ENCODE measurements at regions not wholly inside any gene's neighbourhood (a gene's known extent, or its start where the extent isn't known, plus 50 kb on each side); places are given as distances from the start of the nearest gene placed in this dataset.
"Not testable (repeated sequence)": the region's sequence is repeated elsewhere in the genome, so short reads cannot be mapped to it uniquely, and the experiment has no call there.

DNA sequence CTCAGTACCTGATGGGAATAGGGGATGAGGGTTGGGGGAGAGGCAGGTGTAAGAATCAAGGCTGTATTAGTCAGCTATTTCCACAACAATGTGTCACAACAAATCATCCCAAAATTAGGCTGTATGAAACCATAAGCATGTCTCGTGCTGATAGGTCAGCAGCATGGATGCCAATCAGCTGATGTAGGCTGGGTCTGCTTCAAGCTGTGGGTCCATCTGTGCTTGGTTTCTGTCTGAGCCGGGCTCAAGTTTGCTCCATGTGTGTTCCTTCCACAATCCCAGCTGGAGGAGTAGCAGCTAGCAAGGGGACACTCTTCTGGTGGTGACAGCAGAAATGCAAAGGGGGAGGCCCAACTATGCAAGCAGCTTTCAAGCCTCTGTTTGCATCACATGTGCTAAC is 97.9 kb upstream of the ZNF746 start:
- Histone ChIP-seq H3K27ac (ENCODE audit: low read depth, low read length) (no peak overlapping the region), H3K36me3 (ENCODE audit: control insufficient read depth in 1 of 2, insufficient read depth in 2 of 2, low read length in 2 of 2) (peaks cover 13 to 50% of the 10 kb centered on the region in 2 donors), H3K27me3 (ENCODE audit: control insufficient read depth in 1 of 2, insufficient read depth in 2 of 2, low read length in 2 of 2) (no peaks in the 10 kb centered on the region), H3K4me3 (ENCODE audit: low read depth in 1 of 2, low read length in 2 of 2) (no peak overlapping the region), H3K4me1 (ENCODE audit: control insufficient read depth in 1 of 2, insufficient read depth in 2 of 2, low read length in 2 of 2) (no peaks in the 10 kb centered on the region), H3K9ac (ENCODE audit: low read depth in 1 of 2, low read length in 2 of 2) (no peak overlapping the region), H3K9me3 (ENCODE audit: control insufficient read depth in 1 of 2, low read length in 2 of 2) (no peaks in the 10 kb centered on the region)

DNA sequence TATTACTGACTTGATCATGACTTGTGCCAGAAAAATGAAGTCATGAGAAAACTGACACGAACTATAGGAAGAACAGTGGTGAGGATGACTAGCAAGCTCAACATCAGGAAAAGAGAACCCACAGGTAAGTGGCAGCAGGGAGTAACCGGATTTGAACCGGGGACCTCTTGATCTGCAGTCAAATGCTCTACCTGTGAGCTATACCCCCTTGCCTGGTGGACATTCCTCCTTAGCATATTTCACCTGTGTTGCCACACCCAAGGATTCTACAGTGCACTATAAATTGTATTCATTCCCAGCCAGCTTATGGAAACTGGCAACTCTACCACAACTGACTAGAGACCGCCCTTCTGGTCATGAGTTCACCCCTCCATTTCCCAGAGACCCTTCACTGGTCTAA is 97.5 kb upstream of the ZNF746 start:
- Histone ChIP-seq H3K9me3 (ENCODE audit: control insufficient read depth in 1 of 2, low read length in 2 of 2) (no peaks in the 10 kb centered on the region), H3K9ac (ENCODE audit: low read depth in 1 of 2, low read length in 2 of 2) (no peak overlapping the region), H3K36me3 (ENCODE audit: control insufficient read depth in 1 of 2, insufficient read depth in 2 of 2, low read length in 2 of 2) (peaks cover 13 to 53% of the 10 kb centered on the region in 2 donors), H3K4me1 (ENCODE audit: control insufficient read depth in 1 of 2, insufficient read depth in 2 of 2, low read length in 2 of 2) (no peaks in the 10 kb centered on the region), H3K27me3 (ENCODE audit: control insufficient read depth in 1 of 2, insufficient read depth in 2 of 2, low read length in 2 of 2) (no peaks in the 10 kb centered on the region), H3K4me3 (ENCODE audit: low read depth in 1 of 2, low read length in 2 of 2) (no peak overlapping the region), H3K27ac (ENCODE audit: low read depth, low read length) (no peak overlapping the region)

DNA sequence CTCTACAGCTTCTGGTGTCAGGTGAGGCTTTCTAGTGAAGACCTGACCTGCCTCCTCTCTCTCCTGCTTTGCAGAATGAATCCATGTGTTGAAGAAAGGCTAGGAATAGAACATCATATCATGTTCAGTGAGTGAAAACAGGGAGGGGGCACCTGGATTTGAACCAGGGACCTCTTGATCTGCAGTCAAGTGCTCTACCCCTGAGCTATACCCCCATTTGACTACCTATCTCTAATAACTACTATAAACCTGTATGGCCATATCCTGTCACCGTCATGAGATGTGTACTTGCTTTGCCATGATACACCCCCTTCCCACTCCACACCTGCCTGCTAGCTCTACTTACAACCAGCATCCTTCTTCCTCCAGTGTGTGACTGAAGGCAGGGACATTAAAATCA is 91.3 kb upstream of the ZNF746 start:
- H3K9ac ChIP-seq (ENCODE audit: low read depth in 1 of 2, low read length in 2 of 2): no peak overlapping the region
- H3K27ac ChIP-seq (ENCODE audit: low read depth, low read length): no peak overlapping the region
- no peaks in the 10 kb centered on the region for H3K27me3 ChIP-seq (ENCODE audit: control insufficient read depth in 1 of 2, insufficient read depth in 2 of 2, low read length in 2 of 2)
- no peaks in the 10 kb centered on the region for H3K4me1 ChIP-seq (ENCODE audit: control insufficient read depth in 1 of 2, insufficient read depth in 2 of 2, low read length in 2 of 2)
- H3K36me3 ChIP-seq (ENCODE audit: control insufficient read depth in 1 of 2, insufficient read depth in 2 of 2, low read length in 2 of 2): peaks cover 15 to 80% of the 10 kb centered on the region in 2 donors
- H3K4me3 ChIP-seq (ENCODE audit: low read depth in 1 of 2, low read length in 2 of 2): no peak overlapping the region
- peaks cover 0 to 9% of the 10 kb centered on the region in 2 donors for H3K9me3 ChIP-seq (ENCODE audit: control insufficient read depth in 1 of 2, low read length in 2 of 2)

DNA sequence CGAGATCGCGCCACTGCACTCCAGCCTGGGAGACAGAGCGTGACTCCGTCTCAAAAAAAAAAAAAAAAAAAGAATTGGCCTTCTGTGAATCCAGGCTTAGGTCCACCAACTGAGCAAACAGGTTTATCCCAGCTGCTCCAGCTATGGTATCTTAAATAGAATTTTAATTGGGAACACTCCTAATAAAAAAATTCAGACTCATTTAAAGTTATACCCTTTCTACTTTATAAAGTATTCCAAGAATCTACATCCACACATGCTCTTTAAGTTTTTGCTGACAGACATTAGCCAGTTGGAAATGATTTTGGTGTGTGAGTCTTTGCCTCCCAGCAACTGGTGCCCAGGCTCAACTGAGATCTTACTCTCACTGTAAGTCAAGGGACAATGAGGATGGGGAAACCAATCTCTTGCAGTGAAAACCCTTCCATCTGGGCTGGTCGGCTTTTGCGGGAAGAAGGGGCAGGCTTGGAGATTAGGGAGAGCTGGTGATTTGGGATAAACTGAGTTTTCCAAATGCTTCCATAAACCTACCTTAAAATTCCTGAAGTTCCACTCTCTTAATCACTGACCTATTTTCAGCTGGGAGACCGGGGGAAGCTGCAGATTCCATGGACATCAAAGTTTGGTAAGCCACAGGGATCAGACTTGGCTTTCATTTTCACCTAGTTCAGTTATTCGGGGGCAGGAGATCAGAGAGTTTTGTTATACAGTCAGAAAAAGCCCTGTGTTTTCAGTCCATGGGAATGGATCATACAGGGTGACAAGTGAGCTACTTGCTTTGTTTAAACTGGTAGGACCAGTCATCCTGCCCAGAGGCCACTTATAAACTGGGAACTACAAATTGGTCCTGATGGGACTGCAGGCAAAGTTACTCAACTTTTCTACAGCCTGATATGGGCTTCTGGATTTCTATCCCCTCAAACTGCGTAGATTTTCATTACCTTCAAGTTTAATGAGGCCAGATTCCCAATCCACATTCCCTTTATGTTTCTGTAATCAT is 89.3 kb upstream of the ZNF746 start:
- H3K27ac ChIP-seq (ENCODE audit: low read depth, low read length): no peak overlapping the region
- no peak overlapping the region for H3K9ac ChIP-seq (ENCODE audit: low read depth in 1 of 2, low read length in 2 of 2)
- H3K9me3 ChIP-seq (ENCODE audit: control insufficient read depth in 1 of 2, low read length in 2 of 2): peaks cover 3 to 10% of the 10 kb centered on the region in 2 donors
- peaks cover 20 to 80% of the 10 kb centered on the region in 2 donors for H3K36me3 ChIP-seq (ENCODE audit: control insufficient read depth in 1 of 2, insufficient read depth in 2 of 2, low read length in 2 of 2)
- no peak overlapping the region for H3K4me3 ChIP-seq (ENCODE audit: low read depth in 1 of 2, low read length in 2 of 2)
- no peaks in the 10 kb centered on the region for H3K4me1 ChIP-seq (ENCODE audit: control insufficient read depth in 1 of 2, insufficient read depth in 2 of 2, low read length in 2 of 2)
- no peaks in the 10 kb centered on the region for H3K27me3 ChIP-seq (ENCODE audit: control insufficient read depth in 1 of 2, insufficient read depth in 2 of 2, low read length in 2 of 2)

DNA sequence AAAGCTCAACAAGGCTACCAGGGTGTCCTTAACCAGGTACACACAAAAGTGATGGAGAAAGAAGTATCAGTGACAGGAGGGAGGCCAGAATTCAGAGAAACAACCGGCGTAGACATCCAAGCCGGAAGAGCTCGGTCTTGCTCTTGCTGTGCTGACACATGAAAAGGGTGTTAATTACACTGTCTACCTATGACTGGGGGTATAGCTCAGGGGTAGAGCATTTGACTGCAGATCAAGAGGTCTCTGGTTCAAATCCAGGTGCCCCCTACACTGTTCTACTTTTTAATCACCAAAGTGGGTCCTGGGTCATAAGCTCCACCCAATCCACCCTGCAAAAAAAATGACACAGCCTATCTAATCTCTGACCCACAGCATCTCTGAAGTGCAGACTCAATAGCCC is 86.9 kb upstream of the ZNF746 start:
- Histone ChIP-seq H3K4me3 (ENCODE audit: low read depth in 1 of 2, low read length in 2 of 2) (no peak overlapping the region), H3K27ac (ENCODE audit: low read depth, low read length) (no peak overlapping the region), H3K9ac (ENCODE audit: low read depth in 1 of 2, low read length in 2 of 2) (no peak overlapping the region), H3K4me1 (ENCODE audit: control insufficient read depth in 1 of 2, insufficient read depth in 2 of 2, low read length in 2 of 2) (no peaks in the 10 kb centered on the region), H3K36me3 (ENCODE audit: control insufficient read depth in 1 of 2, insufficient read depth in 2 of 2, low read length in 2 of 2) (peaks cover 30 to 72% of the 10 kb centered on the region in 2 donors), H3K9me3 (ENCODE audit: control insufficient read depth in 1 of 2, low read length in 2 of 2) (peaks cover 14 to 25% of the 10 kb centered on the region in 2 donors), H3K27me3 (ENCODE audit: control insufficient read depth in 1 of 2, insufficient read depth in 2 of 2, low read length in 2 of 2) (no peaks in the 10 kb centered on the region)

DNA sequence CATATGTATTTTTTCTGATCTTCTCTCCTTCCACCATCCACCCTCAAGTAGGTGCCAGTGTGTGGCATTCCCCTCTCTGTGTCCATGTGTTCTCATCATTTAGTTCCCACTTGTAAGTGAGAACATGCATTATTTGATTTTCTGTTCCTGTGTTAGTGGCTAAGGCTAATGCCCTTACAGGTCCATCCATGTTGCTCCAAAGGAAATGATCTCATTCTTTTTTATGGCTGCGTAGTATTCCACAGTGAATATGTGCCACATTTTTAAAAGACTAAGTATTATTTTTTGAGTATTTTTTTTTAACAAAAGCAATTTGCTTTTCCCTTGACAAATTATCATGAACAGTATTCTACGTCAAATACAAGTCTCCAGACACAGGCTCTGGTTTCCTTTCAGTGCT is 86.4 kb upstream of the ZNF746 start:
- Histone ChIP-seq H3K36me3 (ENCODE audit: control insufficient read depth in 1 of 2, insufficient read depth in 2 of 2, low read length in 2 of 2) (peaks cover 26 to 67% of the 10 kb centered on the region in 2 donors), H3K9ac (ENCODE audit: low read depth in 1 of 2, low read length in 2 of 2) (no peak overlapping the region)

DNA sequence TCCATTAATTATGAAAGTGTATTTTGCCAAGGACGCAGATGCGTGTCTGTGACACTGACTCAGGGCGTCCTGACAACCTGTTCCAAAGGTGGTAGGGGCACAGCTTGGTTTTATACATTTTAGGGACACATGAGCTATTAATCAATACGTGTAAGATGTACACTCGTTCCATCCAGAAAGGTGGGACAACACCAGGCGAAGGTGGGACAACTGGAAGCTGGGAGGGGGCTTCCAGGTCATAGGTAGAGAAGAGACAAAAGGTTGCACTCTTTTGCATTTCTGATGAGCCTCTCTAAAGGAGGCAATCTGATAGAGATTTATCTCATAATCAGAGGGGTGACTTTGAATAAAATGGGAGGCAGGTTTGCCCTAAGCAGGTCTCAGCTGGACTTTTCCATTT is 82.7 kb upstream of the ZNF746 start:
- Histone ChIP-seq H3K4me1 (ENCODE audit: control insufficient read depth in 1 of 2, insufficient read depth in 2 of 2, low read length in 2 of 2) (no peaks in the 10 kb centered on the region), H3K9me3 (ENCODE audit: control insufficient read depth in 1 of 2, low read length in 2 of 2) (peaks cover 14 to 27% of the 10 kb centered on the region in 2 donors), H3K9ac (ENCODE audit: low read depth in 1 of 2, low read length in 2 of 2) (no peak overlapping the region), H3K27me3 (ENCODE audit: control insufficient read depth in 1 of 2, insufficient read depth in 2 of 2, low read length in 2 of 2) (no peaks in the 10 kb centered on the region), H3K27ac (ENCODE audit: low read depth, low read length) (no peak overlapping the region), H3K36me3 (ENCODE audit: control insufficient read depth in 1 of 2, insufficient read depth in 2 of 2, low read length in 2 of 2) (peaks cover 19 to 36% of the 10 kb centered on the region in 2 donors), H3K4me3 (ENCODE audit: low read depth in 1 of 2, low read length in 2 of 2) (no peak overlapping the region)

More for the DNA sequence above, 86.4 kb upstream of the ZNF746 start:
- H3K4me3 ChIP-seq (ENCODE audit: low read depth in 1 of 2, low read length in 2 of 2): no peak overlapping the region
- no peak overlapping the region for H3K27ac ChIP-seq (ENCODE audit: low read depth, low read length)
- no peaks in the 10 kb centered on the region for H3K4me1 ChIP-seq (ENCODE audit: control insufficient read depth in 1 of 2, insufficient read depth in 2 of 2, low read length in 2 of 2)
- peaks cover 14 to 25% of the 10 kb centered on the region in 2 donors for H3K9me3 ChIP-seq (ENCODE audit: control insufficient read depth in 1 of 2, low read length in 2 of 2)
- H3K27me3 ChIP-seq (ENCODE audit: control insufficient read depth in 1 of 2, insufficient read depth in 2 of 2, low read length in 2 of 2): no peaks in the 10 kb centered on the region

DNA sequence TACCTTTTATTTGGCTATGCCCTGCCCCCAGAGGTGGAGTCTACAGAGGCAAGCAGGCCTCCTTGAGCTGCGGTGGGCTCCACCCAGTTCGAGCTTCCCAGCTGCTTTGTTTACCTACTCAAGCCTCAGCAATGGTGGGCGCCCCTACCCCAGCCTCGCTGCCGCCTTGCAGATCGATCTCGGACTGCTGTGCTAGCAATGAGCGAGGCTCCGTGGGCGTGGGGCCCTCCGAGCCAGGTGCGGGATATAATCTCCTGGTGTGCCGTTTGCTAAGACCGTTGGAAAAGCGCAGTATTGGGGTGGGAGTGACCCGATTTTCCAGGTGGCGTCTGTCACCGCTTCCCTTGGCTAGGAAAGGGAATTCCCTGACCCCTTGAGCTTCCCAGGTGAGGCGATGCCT is 81.8 kb upstream of the ZNF746 start:
- H3K27me3 ChIP-seq (ENCODE audit: control insufficient read depth in 1 of 2, insufficient read depth in 2 of 2, low read length in 2 of 2); H3K4me3 ChIP-seq (ENCODE audit: low read depth in 1 of 2, low read length in 2 of 2); H3K27ac ChIP-seq (ENCODE audit: low read depth, low read length); H3K9ac ChIP-seq (ENCODE audit: low read depth in 1 of 2, low read length in 2 of 2); H3K4me1 ChIP-seq (ENCODE audit: control insufficient read depth in 1 of 2, insufficient read depth in 2 of 2, low read length in 2 of 2): not testable (repeated sequence)
- Histone ChIP-seq H3K36me3 (ENCODE audit: control insufficient read depth in 1 of 2, insufficient read depth in 2 of 2, low read length in 2 of 2) (peaks cover 18 to 29% of the 10 kb centered on the region in 2 donors), H3K9me3 (ENCODE audit: control insufficient read depth in 1 of 2, low read length in 2 of 2) (peaks cover 14 to 22% of the 10 kb centered on the region in 2 donors)

DNA sequence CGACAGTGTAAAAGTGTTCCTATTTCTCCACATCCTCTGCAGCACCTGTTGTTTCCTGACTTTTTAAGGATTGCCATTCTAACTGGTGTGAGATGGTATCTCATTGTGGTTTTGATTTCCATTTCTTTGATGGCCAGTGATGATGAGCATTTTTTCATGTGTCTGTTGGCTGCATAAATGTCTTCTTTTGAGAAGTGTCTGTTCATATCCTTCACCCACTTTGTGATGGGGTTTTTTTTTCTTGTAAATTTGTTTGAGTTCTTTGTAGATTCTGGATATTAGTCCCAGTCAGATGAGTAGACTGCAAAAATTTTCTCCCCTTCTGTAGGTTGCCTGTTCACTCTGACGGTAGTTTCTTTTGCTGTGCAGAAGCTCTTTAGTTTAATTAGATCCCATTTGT is 76.8 kb upstream of the ZNF746 start:
- H3K27me3 ChIP-seq (ENCODE audit: control insufficient read depth in 1 of 2, insufficient read depth in 2 of 2, low read length in 2 of 2); H3K9ac ChIP-seq (ENCODE audit: low read depth in 1 of 2, low read length in 2 of 2); H3K4me1 ChIP-seq (ENCODE audit: control insufficient read depth in 1 of 2, insufficient read depth in 2 of 2, low read length in 2 of 2); H3K36me3 ChIP-seq (ENCODE audit: control insufficient read depth in 1 of 2, insufficient read depth in 2 of 2, low read length in 2 of 2); H3K4me3 ChIP-seq (ENCODE audit: low read depth in 1 of 2, low read length in 2 of 2); H3K27ac ChIP-seq (ENCODE audit: low read depth, low read length): not testable (repeated sequence)
- peaks cover 7 to 15% of the 10 kb centered on the region in 2 donors for H3K9me3 ChIP-seq (ENCODE audit: control insufficient read depth in 1 of 2, low read length in 2 of 2)

DNA sequence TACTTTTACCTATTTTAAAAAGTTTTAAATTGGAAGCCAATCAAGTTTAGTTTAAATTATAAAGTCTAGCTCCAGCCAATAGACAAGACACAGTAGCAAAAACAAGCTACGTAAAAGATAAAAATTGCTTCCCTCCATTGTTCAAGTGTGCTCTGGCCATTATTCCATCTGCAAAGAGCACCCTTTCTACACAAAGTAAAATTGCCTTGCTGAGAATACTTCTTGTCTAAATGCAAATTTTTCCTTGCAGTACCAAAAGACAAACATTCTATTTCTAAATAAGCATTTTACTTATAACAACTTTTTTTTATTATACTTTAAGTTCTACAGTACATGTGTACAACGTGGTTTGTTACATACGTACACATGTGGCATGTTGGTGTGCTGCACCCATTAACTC is 75.9 kb upstream of the ZNF746 start:
- Histone ChIP-seq H3K4me3 (ENCODE audit: low read depth in 1 of 2, low read length in 2 of 2) (no peak overlapping the region), H3K9ac (ENCODE audit: low read depth in 1 of 2, low read length in 2 of 2) (no peak overlapping the region), H3K4me1 (ENCODE audit: control insufficient read depth in 1 of 2, insufficient read depth in 2 of 2, low read length in 2 of 2) (no peaks in the 10 kb centered on the region), H3K36me3 (ENCODE audit: control insufficient read depth in 1 of 2, insufficient read depth in 2 of 2, low read length in 2 of 2) (peaks cover 0 to 3% of the 10 kb centered on the region in 2 donors), H3K9me3 (ENCODE audit: control insufficient read depth in 1 of 2, low read length in 2 of 2) (peaks cover 11 to 18% of the 10 kb centered on the region in 2 donors), H3K27ac (ENCODE audit: low read depth, low read length) (no peak overlapping the region), H3K27me3 (ENCODE audit: control insufficient read depth in 1 of 2, insufficient read depth in 2 of 2, low read length in 2 of 2) (no peaks in the 10 kb centered on the region)
